ENCODE measurements at regions not wholly inside any gene's neighbourhood (a gene's known extent, or its start where the extent isn't known, plus 50 kb on each side); places are given as distances from the start of the nearest gene placed in this dataset.

DNA sequence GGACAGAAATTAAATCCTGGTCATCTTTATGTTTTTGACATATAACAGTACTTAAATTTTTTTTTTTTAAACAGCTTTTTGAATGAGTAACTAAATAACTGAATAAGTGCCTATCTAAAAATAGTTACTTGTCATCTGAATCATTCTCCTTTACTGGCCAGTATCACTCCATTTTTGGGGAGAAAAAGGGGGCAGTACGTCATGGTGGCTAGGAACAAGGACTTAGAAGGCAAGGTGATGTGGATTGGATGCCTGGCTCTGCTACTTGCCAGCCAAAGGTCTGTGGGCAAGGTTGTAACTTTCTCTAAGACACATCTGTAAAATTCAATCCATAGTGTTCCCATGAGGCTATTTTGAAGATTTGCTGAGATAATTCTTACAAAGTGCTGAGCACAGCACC lies 220.4 kb upstream of the DEPDC1 start:
- Histone ChIP-seq H3K27me3 (ENCODE audit: insufficient read depth, poor library complexity, severe bottlenecking) (no peaks in the 10 kb centered on the region), H3K27ac (replicated peaks) (no peak overlapping the region), H3K4me3 (replicated peaks; ENCODE audit: insufficient read depth, low read length) (no peak overlapping the region)
- TF ChIP-seq SPI1 (IDR thresholded peaks at IDR 0.05; ENCODE audit: borderline replicate concordance, low read depth) (no peak), POLR2AphosphoS5 (IDR thresholded peaks at IDR 0.05; ENCODE audit: low read depth) (no peak)
- TF ChIP-seq, protein P1, sequence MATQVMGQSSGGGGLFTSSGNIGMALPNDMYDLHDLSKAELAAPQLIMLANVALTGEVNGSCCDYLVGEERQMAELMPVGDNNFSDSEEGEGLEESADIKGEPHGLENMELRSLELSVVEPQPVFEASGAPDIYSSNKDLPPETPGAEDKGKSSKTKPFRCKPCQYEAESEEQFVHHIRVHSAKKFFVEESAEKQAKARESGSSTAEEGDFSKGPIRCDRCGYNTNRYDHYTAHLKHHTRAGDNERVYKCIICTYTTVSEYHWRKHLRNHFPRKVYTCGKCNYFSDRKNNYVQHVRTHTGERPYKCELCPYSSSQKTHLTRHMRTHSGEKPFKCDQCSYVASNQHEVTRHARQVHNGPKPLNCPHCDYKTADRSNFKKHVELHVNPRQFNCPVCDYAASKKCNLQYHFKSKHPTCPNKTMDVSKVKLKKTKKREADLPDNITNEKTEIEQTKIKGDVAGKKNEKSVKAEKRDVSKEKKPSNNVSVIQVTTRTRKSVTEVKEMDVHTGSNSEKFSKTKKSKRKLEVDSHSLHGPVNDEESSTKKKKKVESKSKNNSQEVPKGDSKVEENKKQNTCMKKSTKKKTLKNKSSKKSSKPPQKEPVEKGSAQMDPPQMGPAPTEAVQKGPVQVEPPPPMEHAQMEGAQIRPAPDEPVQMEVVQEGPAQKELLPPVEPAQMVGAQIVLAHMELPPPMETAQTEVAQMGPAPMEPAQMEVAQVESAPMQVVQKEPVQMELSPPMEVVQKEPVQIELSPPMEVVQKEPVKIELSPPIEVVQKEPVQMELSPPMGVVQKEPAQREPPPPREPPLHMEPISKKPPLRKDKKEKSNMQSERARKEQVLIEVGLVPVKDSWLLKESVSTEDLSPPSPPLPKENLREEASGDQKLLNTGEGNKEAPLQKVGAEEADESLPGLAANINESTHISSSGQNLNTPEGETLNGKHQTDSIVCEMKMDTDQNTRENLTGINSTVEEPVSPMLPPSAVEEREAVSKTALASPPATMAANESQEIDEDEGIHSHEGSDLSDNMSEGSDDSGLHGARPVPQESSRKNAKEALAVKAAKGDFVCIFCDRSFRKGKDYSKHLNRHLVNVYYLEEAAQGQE (IDR thresholded peaks at IDR 0.05; ENCODE audit: insufficient replicate concordance, low read depth) = no peak
- TF ChIP-seq, protein P2, sequence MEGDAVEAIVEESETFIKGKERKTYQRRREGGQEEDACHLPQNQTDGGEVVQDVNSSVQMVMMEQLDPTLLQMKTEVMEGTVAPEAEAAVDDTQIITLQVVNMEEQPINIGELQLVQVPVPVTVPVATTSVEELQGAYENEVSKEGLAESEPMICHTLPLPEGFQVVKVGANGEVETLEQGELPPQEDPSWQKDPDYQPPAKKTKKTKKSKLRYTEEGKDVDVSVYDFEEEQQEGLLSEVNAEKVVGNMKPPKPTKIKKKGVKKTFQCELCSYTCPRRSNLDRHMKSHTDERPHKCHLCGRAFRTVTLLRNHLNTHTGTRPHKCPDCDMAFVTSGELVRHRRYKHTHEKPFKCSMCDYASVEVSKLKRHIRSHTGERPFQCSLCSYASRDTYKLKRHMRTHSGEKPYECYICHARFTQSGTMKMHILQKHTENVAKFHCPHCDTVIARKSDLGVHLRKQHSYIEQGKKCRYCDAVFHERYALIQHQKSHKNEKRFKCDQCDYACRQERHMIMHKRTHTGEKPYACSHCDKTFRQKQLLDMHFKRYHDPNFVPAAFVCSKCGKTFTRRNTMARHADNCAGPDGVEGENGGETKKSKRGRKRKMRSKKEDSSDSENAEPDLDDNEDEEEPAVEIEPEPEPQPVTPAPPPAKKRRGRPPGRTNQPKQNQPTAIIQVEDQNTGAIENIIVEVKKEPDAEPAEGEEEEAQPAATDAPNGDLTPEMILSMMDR (IDR thresholded peaks at IDR 0.05; ENCODE audit: insufficient read depth, low read length) = no peak
- DNase-seq (ENCODE audit: low read depth in 1 of 2, low spot score in 1 of 2) = no peak

DNA sequence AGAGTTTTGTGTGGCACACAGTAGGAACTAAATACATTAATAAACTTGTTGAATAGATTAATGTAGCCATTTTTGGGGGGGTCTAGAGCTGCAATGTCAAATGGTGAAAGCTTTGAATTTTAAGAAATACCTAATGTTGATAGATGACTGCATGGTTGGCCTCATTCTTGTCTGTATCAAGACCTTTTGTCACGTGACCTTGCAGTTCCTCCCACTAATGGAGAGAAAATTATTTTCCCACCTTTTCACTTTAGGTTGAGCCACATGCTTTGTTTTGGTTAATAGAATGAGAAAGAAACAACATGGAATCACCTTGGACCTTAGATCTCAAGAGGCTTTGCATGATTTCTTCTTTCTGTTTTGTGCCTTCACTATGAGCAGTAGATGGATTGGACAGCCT lies 223.6 kb upstream of the DEPDC1 start:
- no peak overlapping the region for H3K4me3 ChIP-seq (replicated peaks; ENCODE audit: insufficient read depth, low read length)
- no peak overlapping the region for H3K27ac ChIP-seq (replicated peaks)
- H3K27me3 ChIP-seq (ENCODE audit: insufficient read depth, poor library complexity, severe bottlenecking) = no peaks in the 10 kb centered on the region
- TF ChIP-seq, protein P2 (IDR thresholded peaks at IDR 0.05; ENCODE audit: insufficient read depth, low read length) = no peak
- no peak for TF ChIP-seq SPI1 (IDR thresholded peaks at IDR 0.05; ENCODE audit: borderline replicate concordance, low read depth)
- TF ChIP-seq, protein P1 (IDR thresholded peaks at IDR 0.05; ENCODE audit: insufficient replicate concordance, low read depth) = no peak
- TF ChIP-seq POLR2AphosphoS5 (IDR thresholded peaks at IDR 0.05; ENCODE audit: low read depth) = no peak
- TF ChIP-seq GABPA (IDR thresholded peaks at IDR 0.05; ENCODE audit: low read depth) = no peak
- DNase-seq (ENCODE audit: low read depth in 1 of 2, low spot score in 1 of 2) = no peak

DNA sequence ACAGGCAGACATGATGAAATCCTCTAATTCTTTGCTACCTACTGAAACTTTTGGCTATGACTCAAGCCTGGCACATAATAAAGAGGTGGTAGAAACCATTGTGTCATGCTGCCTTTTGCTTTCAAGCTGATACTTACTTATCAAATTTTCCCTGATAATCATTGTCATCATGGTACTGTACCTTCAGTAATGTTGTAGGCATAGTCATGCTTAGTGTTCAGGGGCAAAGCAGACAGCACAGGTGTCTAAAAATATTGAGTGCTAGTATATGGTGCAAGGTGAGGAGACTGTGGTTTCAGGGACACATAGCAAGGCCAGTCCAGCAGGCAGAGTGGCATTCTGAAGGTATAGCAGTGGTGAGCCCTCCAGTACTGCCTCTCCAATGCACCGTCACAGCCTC lies 226.9 kb upstream of the DEPDC1 start:
- Histone ChIP-seq H3K4me3 (replicated peaks; ENCODE audit: insufficient read depth, low read length) (no peak overlapping the region), H3K27ac (replicated peaks) (no peak overlapping the region), H3K27me3 (ENCODE audit: insufficient read depth, poor library complexity, severe bottlenecking) (no peaks in the 10 kb centered on the region)
- DNase-seq (ENCODE audit: low read depth in 1 of 2, low spot score in 1 of 2) = no peak
- TF ChIP-seq SPI1 (IDR thresholded peaks at IDR 0.05; ENCODE audit: borderline replicate concordance, low read depth) (no peak), POLR2AphosphoS5 (IDR thresholded peaks at IDR 0.05; ENCODE audit: low read depth) (no peak), GABPA (IDR thresholded peaks at IDR 0.05; ENCODE audit: low read depth) (no peak)
- TF ChIP-seq, protein P2 (IDR thresholded peaks at IDR 0.05; ENCODE audit: insufficient read depth, low read length) = no peak
- TF ChIP-seq, protein P1 (IDR thresholded peaks at IDR 0.05; ENCODE audit: insufficient replicate concordance, low read depth) = no peak

All from HL-60 (cell line).